ENCODE measurements at regions not wholly inside any gene's neighbourhood (a gene's known extent, or its start where the extent isn't known, plus 50 kb on each side); places are given as distances from the start of the nearest gene placed in this dataset.
A peak's percentile ranks its signal among the peaks of the same experiment; 100 is the strongest.

DNA sequence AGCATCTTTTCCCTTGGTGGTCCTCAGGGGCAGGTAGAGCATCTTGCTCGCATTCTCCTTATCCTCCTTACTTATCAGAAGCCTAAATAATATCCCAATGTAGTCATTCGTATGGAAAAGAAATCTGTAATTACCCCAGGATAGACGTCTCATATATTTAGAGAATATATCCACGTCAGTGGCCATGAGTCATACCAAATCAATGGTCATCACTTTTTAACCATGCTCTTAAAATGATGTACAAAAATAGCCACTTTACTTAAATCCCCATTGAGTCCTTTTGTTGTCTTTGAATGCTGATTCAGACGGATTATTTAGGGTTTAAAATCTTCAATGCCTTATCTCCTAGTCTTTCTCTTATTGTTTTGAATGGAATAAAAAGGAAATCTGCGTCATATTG is 231.7 kb upstream of the STXBP5 start:
- DNase-seq (ENCODE audit: extremely low spot score), result no peak
- POLR2A ChIA-PET, result no interaction called here
- TF ChIP-seq ARNT (IDR thresholded peaks at IDR 0.05) (no peak), SUZ12 (IDR thresholded peaks at IDR 0.05) (no peak), HDGF (IDR thresholded peaks at IDR 0.05; ENCODE audit: borderline replicate concordance) (no peak), ZNF384 (IDR thresholded peaks at IDR 0.05) (no peak), FOXA1 (IDR thresholded peaks at IDR 0.05) (no peak), SP1 (IDR thresholded peaks at IDR 0.05) (no peak), FOXM1 (IDR thresholded peaks at IDR 0.05; ENCODE audit: borderline replicate concordance) (no peak)
- CTCF ChIA-PET, result no interaction called here

GRCh38 chr6:146974351-146974750 is 229.9 kb upstream of the STXBP5 start:
- TF ChIP-seq FOXM1 (IDR thresholded peaks at IDR 0.05; ENCODE audit: borderline replicate concordance), result no peak
- no peak for TF ChIP-seq ZNF384 (IDR thresholded peaks at IDR 0.05)
- no peak for TF ChIP-seq L3MBTL2 (conservative IDR thresholded peaks at IDR 0.05)
- no peak for TF ChIP-seq FOXA1 (IDR thresholded peaks at IDR 0.05)
- TF ChIP-seq FOXK2 (IDR thresholded peaks at IDR 0.05), result no peak
- TF ChIP-seq HDGF (IDR thresholded peaks at IDR 0.05; ENCODE audit: borderline replicate concordance), result no peak
- TF ChIP-seq ARNT (IDR thresholded peaks at IDR 0.05), result no peak
- TF ChIP-seq PKNOX1 (IDR thresholded peaks at IDR 0.05), result no peak
- TF ChIP-seq TARDBP (IDR thresholded peaks at IDR 0.05), result no peak
- TF ChIP-seq NFRKB (IDR thresholded peaks at IDR 0.05), result no peak
- no peak for TF ChIP-seq LEF1 (IDR thresholded peaks at IDR 0.05; ENCODE audit: borderline replicate concordance)
- TF ChIP-seq CTBP1 (IDR thresholded peaks at IDR 0.05; ENCODE audit: borderline replicate concordance), result no peak
- no peak for TF ChIP-seq SUZ12 (IDR thresholded peaks at IDR 0.05)
- TF ChIP-seq BHLHE40 (IDR thresholded peaks at IDR 0.05; ENCODE audit: borderline replicate concordance), result no peak
- CTCF ChIA-PET, result no interaction called here
- POLR2A ChIA-PET, result no interaction called here
- DNase-seq (ENCODE audit: extremely low spot score), result no peak

- ChIA-PET CTCF (no interaction called here), POLR2A (no interaction called here)
- TF ChIP-seq NFRKB (IDR thresholded peaks at IDR 0.05) (no peak), HDGF (IDR thresholded peaks at IDR 0.05; ENCODE audit: borderline replicate concordance) (no peak), TARDBP (IDR thresholded peaks at IDR 0.05) (no peak), CTBP1 (IDR thresholded peaks at IDR 0.05; ENCODE audit: borderline replicate concordance) (no peak), SP1 (IDR thresholded peaks at IDR 0.05) (no peak), SUZ12 (IDR thresholded peaks at IDR 0.05) (no peak), FOXM1 (IDR thresholded peaks at IDR 0.05; ENCODE audit: borderline replicate concordance) (no peak), FOXK2 (IDR thresholded peaks at IDR 0.05) (no peak), ARNT (IDR thresholded peaks at IDR 0.05) (no peak), ELF4 (IDR thresholded peaks at IDR 0.05) (no peak), LEF1 (IDR thresholded peaks at IDR 0.05; ENCODE audit: borderline replicate concordance) (no peak)
- no peak for DNase-seq (ENCODE audit: extremely low spot score)
Observed at GRCh38 chr6:146975093-146975492, 229.1 kb upstream of the STXBP5 start.

DNA sequence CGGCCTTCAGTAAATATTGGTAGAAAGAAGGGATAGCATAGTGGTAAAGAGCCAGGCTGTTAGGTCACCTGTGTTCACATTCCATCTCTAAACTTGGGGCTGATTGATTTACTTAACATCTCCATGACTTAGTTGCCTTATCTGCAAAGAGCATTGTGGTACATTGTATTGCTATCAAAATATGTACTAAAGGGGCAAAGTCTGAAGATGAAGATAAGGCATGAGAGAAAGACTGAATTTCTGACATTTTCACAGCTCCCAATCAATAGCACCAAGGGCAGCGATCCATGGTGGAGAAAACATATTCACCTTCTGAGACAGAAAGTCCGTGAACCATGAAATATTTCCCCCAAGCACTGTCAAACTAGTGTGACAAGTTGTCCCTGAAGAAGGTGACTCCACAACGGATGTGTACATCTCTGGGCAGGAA is 223.3 kb upstream of the STXBP5 start:
- ChIA-PET CTCF (no interaction called here), POLR2A (no interaction called here)
- no peak for TF ChIP-seq FOXM1 (IDR thresholded peaks at IDR 0.05; ENCODE audit: borderline replicate concordance)
- DNase-seq (ENCODE audit: extremely low spot score), result no peak

GRCh38 chr6:146981981-146982380 is 222.2 kb upstream of the STXBP5 start:
- CTCF ChIA-PET, result no interaction called here
- POLR2A ChIA-PET, result no interaction called here
- TF ChIP-seq ELF4 (IDR thresholded peaks at IDR 0.05) (no peak), HDGF (IDR thresholded peaks at IDR 0.05; ENCODE audit: borderline replicate concordance) (no peak), BHLHE40 (IDR thresholded peaks at IDR 0.05; ENCODE audit: borderline replicate concordance) (no peak), FOXK2 (IDR thresholded peaks at IDR 0.05) (no peak)
- DNase-seq (ENCODE audit: extremely low spot score), result no peak

DNA sequence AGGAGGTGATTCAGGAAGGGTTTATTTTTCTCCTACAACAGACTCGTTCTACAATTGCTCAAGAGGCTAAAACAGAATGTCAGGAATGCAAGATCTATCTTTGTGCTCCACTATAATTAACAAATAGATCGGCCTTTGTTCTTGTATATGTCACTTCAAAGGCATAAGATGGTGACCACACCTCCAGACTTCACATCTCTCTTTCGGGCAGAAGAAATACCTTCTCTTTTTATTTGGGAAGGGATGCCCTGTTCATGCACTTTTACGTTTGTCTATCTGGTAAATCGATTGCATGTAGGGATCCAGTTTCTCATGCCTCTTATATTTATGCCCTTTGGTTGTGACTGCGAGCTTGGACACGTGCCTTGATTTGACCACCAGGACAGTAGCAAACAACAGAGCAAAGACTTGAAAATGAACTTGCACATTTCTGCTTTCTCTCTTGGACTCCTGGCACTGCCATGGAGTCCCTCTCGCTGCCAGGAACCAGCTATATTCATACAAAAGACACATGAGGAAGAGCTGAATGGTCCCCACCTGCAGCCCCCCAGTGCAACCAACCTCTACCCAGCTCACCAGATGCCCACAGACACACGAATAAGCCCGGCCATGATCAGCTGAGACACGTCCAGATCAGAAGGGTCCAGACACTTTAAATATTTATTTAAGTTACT is 219.8 kb upstream of the STXBP5 start:
- ChIA-PET CTCF (interaction anchor here (0.5 kb wide), 1 partner anchor 166 kb away, joined by 6 read pairs; no protein-coding TSS in a partner anchor), POLR2A (no interaction called here)
- TF ChIP-seq SUZ12 (IDR thresholded peaks at IDR 0.05) (no peak), FOXK2 (IDR thresholded peaks at IDR 0.05) (no peak), ELF4 (IDR thresholded peaks at IDR 0.05) (no peak), NFRKB (IDR thresholded peaks at IDR 0.05) (no peak), CTBP1 (IDR thresholded peaks at IDR 0.05; ENCODE audit: borderline replicate concordance) (no peak), L3MBTL2 (conservative IDR thresholded peaks at IDR 0.05) (no peak), BHLHE40 (IDR thresholded peaks at IDR 0.05; ENCODE audit: borderline replicate concordance) (no peak), ZNF384 (IDR thresholded peaks at IDR 0.05) (no peak), SP1 (IDR thresholded peaks at IDR 0.05) (no peak), HDGF (IDR thresholded peaks at IDR 0.05; ENCODE audit: borderline replicate concordance) (no peak), ARNT (IDR thresholded peaks at IDR 0.05) (no peak), FOXM1 (IDR thresholded peaks at IDR 0.05; ENCODE audit: borderline replicate concordance) (no peak), PKNOX1 (IDR thresholded peaks at IDR 0.05) (no peak), FOXA1 (IDR thresholded peaks at IDR 0.05) (no peak), LEF1 (IDR thresholded peaks at IDR 0.05; ENCODE audit: borderline replicate concordance) (no peak), TARDBP (IDR thresholded peaks at IDR 0.05) (no peak)
- DNase-seq (ENCODE audit: extremely low spot score), result no peak

- no peak for TF ChIP-seq ZNF384 (IDR thresholded peaks at IDR 0.05)
- TF ChIP-seq ELF4 (IDR thresholded peaks at IDR 0.05), result no peak
- no peak for TF ChIP-seq TARDBP (IDR thresholded peaks at IDR 0.05)
- no peak for TF ChIP-seq NFRKB (IDR thresholded peaks at IDR 0.05)
- no peak for TF ChIP-seq SUZ12 (IDR thresholded peaks at IDR 0.05)
- no peak for TF ChIP-seq FOXK2 (IDR thresholded peaks at IDR 0.05)
- TF ChIP-seq FOXA1 (IDR thresholded peaks at IDR 0.05), result no peak
- TF ChIP-seq SP1 (IDR thresholded peaks at IDR 0.05), result no peak
- TF ChIP-seq ARNT (IDR thresholded peaks at IDR 0.05), result no peak
- TF ChIP-seq CTBP1 (IDR thresholded peaks at IDR 0.05; ENCODE audit: borderline replicate concordance), result no peak
- no peak for TF ChIP-seq HDGF (IDR thresholded peaks at IDR 0.05; ENCODE audit: borderline replicate concordance)
- ChIA-PET POLR2A (interaction anchor here (0.6 kb wide), 1 partner anchor 94 kb away, joined by 3 read pairs; no protein-coding TSS in a partner anchor), CTCF (interaction anchor here (0.6 kb wide), 1 partner anchor 790 kb away, joined by 4 read pairs; no protein-coding TSS in a partner anchor)
- DNase-seq (ENCODE audit: extremely low spot score), result peak; percentile 40
Observed at GRCh38 chr6:146985111-146985510, 219.1 kb upstream of the STXBP5 start.

Measured in HEK293T (cell line).